Esophagus muscularis mucosa (tissue), 4 donors: ENCODE measurements at regions not wholly inside any gene's neighbourhood (a gene's known extent, or its start where the extent isn't known, plus 50 kb on each side); places are given as distances from the start of the nearest gene placed in this dataset.

ENCODE experiments used
- EP300 ChIP-seq: sonication (generic); formaldehyde crosslinking; IDR thresholded peaks from one replicate; pipeline ENCODE4 v1.6.1; 2017; ENCODE audit warnings: antibody characterized with exemption
- POLR2A ChIP-seq: fragments of 450-650 bp; IDR thresholded peaks from one replicate; pipeline ENCODE4 v1.6.1; 2017; ENCODE audit warnings: antibody characterized with exemption, moderate library complexity, mild to moderate bottlenecking, low read depth
- POLR2AphosphoS5 ChIP-seq, 2 donors: sonication (generic); formaldehyde crosslinking; IDR thresholded peaks; one replicate each; pipeline ENCODE4 v1.6.1; 2017; ENCODE audit warnings: antibody characterized with exemption in 2 of 2
- TF ChIP-seq, protein P1 (sequence below), 3 experiments: fragments of 200-600 bp in 2 of 3; fragments of 450-650 bp in 1 of 3; sonication (generic) in 2 of 3; IDR thresholded peaks; one replicate each; pipeline ENCODE4 v1.5.1; 2017 to 2019; ENCODE audit warnings: antibody characterized with exemption in 3 of 3, mild to moderate bottlenecking in 2 of 3, moderate library complexity in 1 of 3

DNA sequence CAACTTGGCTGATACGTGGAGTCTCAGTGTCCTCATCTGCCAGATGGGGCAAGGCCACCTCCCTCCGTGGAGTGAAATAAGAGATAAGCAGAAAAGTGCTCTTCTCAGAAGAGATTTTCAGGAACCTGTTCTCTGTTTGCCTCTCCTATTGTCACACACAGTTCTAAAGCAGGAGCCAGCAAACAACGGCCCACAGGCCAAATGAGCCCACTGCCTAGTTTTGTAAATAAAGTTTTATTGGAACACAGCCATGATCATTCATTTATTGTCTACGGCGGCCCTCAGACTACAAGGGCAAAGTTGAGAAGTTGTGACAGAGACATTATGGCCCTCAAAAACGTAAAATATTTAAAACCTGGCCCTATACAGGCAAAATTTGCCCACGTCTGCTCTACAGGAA, 256.8 kb upstream of the IGF1R start:
- TF ChIP-seq POLR2A (no peak), POLR2AphosphoS5 (IDR thresholded peaks at IDR 0.05) (no peak), EP300 (no peak)
- TF ChIP-seq, protein P1, sequence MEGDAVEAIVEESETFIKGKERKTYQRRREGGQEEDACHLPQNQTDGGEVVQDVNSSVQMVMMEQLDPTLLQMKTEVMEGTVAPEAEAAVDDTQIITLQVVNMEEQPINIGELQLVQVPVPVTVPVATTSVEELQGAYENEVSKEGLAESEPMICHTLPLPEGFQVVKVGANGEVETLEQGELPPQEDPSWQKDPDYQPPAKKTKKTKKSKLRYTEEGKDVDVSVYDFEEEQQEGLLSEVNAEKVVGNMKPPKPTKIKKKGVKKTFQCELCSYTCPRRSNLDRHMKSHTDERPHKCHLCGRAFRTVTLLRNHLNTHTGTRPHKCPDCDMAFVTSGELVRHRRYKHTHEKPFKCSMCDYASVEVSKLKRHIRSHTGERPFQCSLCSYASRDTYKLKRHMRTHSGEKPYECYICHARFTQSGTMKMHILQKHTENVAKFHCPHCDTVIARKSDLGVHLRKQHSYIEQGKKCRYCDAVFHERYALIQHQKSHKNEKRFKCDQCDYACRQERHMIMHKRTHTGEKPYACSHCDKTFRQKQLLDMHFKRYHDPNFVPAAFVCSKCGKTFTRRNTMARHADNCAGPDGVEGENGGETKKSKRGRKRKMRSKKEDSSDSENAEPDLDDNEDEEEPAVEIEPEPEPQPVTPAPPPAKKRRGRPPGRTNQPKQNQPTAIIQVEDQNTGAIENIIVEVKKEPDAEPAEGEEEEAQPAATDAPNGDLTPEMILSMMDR (IDR thresholded peaks at IDR 0.05), result no peak
